HepG2 (cell line): ENCODE measurements at regions not wholly inside any gene's neighbourhood (a gene's known extent, or its start where the extent isn't known, plus 50 kb on each side); places are given as distances from the start of the nearest gene placed in this dataset.
A peak's percentile ranks its signal among the peaks of the same experiment; 100 is the strongest.

Experiments
- DNMT1 ChIP-seq: sonication (generic); formaldehyde crosslinking; IDR thresholded peaks from 2 replicates; pipeline ENCODE4 v1.5.1; 2020; ENCODE audit warnings: mild to moderate bottlenecking, missing genetic modification reagents
- FOXA3 ChIP-seq: IDR thresholded peaks from 2 replicates; pipeline ENCODE4 v1.6.1; 2016; ENCODE audit warnings: missing genetic modification reagents, missing compliant biosample characterization
- HNF4A ChIP-seq: sonication (generic); formaldehyde crosslinking; IDR thresholded peaks from 2 replicates; pipeline ENCODE4 v1.4.0; 2020; ENCODE audit warnings: missing genetic modification reagents
- MIXL1 ChIP-seq: IDR thresholded peaks from 2 replicates; pipeline ENCODE4 v1.6.1; 2016
- MTA1 ChIP-seq: sonication (generic); formaldehyde crosslinking; IDR thresholded peaks from 2 replicates; pipeline ENCODE4 v1.4.0; 2020; ENCODE audit warnings: missing genetic modification reagents, mild to moderate bottlenecking, borderline replicate concordance
- RELA ChIP-seq: sonication (generic); formaldehyde crosslinking; IDR thresholded peaks from 2 replicates; pipeline ENCODE4 v1.4.0; 2020; ENCODE audit warnings: missing genetic modification reagents
- SNRNP70 ChIP-seq: fragments of 200-400 bp; formaldehyde crosslinking; IDR thresholded peaks from 2 replicates; pipeline ENCODE4 v1.6.1; 2017; ENCODE audit warnings: mild to moderate bottlenecking, low read depth, low read length, moderate library complexity
- TF ChIP-seq, protein P1 (sequence below): sonication (generic); formaldehyde crosslinking; IDR thresholded peaks from 2 replicates; pipeline ENCODE4 v1.4.0; 2020; ENCODE audit warnings: missing genetic modification reagents, borderline replicate concordance
- TF ChIP-seq, protein P2 (sequence below): sonication (generic); formaldehyde crosslinking; IDR thresholded peaks from 2 replicates; pipeline ENCODE4 v1.5.0; 2020; ENCODE audit warnings: mild to moderate bottlenecking, missing genetic modification reagents, borderline replicate concordance
- TF ChIP-seq, protein P3 (sequence below): sonication (generic); formaldehyde crosslinking; IDR thresholded peaks from 2 replicates; pipeline ENCODE4 v1.4.0; 2020; ENCODE audit warnings: mild to moderate bottlenecking, missing genetic modification reagents, borderline replicate concordance
- TF ChIP-seq, protein P4 (sequence below): sonication (generic); formaldehyde crosslinking; IDR thresholded peaks from 2 replicates; pipeline ENCODE4 v1.9.0; 2021; ENCODE audit warnings: mild to moderate bottlenecking, missing genetic modification reagents

DNA sequence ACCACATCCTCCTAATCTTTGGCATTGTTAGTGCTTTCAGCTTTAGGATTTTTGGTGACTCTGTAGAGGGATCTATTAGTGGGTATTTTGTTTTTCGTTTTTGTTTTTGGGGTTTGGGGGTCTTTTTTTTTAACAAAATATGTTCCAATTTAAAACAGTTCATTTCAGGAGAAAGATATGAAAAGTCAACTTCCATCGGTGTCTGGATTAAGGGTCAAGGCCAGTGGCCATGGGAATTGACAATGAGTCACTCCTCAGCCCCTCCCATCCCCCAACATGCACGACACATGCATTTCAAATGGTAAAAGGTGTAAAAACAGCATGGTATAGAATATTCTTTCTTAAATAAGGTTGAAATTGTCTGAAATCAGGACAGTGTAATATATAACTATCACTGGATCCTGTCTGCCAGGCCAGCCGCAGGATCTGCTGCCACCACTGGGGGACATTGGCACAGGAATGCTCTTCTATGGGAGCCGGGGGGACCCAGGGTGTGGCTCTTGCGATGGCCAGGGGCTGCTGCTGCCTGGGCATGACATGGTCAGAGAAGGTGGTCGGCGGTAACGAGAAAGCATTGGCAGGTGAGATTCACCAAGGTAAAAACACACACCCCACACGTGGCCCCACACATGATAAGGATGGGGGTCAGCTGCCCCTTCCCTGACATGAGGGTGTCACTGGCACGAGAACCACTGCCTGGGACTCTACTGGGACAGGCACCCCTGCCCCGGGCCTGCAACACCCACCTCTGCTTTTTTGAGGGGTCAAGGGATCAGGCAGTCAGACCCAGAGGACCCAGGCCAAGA, 126.2 kb upstream of the KCTD7 start (continued):
- no peak for TF ChIP-seq SNRNP70
- peak; percentile 65 for TF ChIP-seq FOXA3 (CRISPR knock-in tag)
- no peak for TF ChIP-seq DNMT1
- TF ChIP-seq HNF4A (CRISPR knock-in tag), result peak; percentile 73
- peak; percentile 74; the same call in 1 of the 2 replicates for TF ChIP-seq MIXL1 (CRISPR knock-in tag)
- TF ChIP-seq, protein P1, sequence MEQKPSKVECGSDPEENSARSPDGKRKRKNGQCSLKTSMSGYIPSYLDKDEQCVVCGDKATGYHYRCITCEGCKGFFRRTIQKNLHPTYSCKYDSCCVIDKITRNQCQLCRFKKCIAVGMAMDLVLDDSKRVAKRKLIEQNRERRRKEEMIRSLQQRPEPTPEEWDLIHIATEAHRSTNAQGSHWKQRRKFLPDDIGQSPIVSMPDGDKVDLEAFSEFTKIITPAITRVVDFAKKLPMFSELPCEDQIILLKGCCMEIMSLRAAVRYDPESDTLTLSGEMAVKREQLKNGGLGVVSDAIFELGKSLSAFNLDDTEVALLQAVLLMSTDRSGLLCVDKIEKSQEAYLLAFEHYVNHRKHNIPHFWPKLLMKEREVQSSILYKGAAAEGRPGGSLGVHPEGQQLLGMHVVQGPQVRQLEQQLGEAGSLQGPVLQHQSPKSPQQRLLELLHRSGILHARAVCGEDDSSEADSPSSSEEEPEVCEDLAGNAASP, result peak; percentile 89; the same call in 1 of the 2 replicates
- TF ChIP-seq, protein P2, sequence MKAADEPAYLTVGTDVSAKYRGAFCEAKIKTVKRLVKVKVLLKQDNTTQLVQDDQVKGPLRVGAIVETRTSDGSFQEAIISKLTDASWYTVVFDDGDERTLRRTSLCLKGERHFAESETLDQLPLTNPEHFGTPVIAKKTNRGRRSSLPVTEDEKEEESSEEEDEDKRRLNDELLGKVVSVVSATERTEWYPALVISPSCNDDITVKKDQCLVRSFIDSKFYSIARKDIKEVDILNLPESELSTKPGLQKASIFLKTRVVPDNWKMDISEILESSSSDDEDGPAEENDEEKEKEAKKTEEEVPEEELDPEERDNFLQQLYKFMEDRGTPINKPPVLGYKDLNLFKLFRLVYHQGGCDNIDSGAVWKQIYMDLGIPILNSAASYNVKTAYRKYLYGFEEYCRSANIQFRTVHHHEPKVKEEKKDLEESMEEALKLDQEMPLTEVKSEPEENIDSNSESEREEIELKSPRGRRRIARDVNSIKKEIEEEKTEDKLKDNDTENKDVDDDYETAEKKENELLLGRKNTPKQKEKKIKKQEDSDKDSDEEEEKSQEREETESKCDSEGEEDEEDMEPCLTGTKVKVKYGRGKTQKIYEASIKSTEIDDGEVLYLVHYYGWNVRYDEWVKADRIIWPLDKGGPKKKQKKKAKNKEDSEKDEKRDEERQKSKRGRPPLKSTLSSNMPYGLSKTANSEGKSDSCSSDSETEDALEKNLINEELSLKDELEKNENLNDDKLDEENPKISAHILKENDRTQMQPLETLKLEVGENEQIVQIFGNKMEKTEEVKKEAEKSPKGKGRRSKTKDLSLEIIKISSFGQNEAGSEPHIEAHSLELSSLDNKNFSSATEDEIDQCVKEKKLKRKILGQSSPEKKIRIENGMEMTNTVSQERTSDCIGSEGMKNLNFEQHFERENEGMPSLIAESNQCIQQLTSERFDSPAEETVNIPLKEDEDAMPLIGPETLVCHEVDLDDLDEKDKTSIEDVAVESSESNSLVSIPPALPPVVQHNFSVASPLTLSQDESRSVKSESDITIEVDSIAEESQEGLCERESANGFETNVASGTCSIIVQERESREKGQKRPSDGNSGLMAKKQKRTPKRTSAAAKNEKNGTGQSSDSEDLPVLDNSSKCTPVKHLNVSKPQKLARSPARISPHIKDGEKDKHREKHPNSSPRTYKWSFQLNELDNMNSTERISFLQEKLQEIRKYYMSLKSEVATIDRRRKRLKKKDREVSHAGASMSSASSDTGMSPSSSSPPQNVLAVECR (CRISPR knock-in tag), result peak; percentile 32; the same call in 1 of the 2 replicates
- TF ChIP-seq, protein P3, sequence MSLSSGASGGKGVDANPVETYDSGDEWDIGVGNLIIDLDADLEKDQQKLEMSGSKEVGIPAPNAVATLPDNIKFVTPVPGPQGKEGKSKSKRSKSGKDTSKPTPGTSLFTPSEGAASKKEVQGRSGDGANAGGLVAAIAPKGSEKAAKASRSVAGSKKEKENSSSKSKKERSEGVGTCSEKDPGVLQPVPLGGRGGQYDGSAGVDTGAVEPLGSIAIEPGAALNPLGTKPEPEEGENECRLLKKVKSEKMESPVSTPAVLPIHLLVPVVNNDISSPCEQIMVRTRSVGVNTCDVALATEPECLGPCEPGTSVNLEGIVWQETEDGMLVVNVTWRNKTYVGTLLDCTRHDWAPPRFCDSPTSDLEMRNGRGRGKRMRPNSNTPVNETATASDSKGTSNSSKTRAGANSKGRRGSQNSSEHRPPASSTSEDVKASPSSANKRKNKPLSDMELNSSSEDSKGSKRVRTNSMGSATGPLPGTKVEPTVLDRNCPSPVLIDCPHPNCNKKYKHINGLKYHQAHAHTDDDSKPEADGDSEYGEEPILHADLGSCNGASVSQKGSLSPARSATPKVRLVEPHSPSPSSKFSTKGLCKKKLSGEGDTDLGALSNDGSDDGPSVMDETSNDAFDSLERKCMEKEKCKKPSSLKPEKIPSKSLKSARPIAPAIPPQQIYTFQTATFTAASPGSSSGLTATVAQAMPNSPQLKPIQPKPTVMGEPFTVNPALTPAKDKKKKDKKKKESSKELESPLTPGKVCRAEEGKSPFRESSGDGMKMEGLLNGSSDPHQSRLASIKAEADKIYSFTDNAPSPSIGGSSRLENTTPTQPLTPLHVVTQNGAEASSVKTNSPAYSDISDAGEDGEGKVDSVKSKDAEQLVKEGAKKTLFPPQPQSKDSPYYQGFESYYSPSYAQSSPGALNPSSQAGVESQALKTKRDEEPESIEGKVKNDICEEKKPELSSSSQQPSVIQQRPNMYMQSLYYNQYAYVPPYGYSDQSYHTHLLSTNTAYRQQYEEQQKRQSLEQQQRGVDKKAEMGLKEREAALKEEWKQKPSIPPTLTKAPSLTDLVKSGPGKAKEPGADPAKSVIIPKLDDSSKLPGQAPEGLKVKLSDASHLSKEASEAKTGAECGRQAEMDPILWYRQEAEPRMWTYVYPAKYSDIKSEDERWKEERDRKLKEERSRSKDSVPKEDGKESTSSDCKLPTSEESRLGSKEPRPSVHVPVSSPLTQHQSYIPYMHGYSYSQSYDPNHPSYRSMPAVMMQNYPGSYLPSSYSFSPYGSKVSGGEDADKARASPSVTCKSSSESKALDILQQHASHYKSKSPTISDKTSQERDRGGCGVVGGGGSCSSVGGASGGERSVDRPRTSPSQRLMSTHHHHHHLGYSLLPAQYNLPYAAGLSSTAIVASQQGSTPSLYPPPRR (CRISPR knock-in tag), result peak; percentile 41; the same call in 1 of the 2 replicates
- TF ChIP-seq MTA1, result no peak
- TF ChIP-seq, protein P4, sequence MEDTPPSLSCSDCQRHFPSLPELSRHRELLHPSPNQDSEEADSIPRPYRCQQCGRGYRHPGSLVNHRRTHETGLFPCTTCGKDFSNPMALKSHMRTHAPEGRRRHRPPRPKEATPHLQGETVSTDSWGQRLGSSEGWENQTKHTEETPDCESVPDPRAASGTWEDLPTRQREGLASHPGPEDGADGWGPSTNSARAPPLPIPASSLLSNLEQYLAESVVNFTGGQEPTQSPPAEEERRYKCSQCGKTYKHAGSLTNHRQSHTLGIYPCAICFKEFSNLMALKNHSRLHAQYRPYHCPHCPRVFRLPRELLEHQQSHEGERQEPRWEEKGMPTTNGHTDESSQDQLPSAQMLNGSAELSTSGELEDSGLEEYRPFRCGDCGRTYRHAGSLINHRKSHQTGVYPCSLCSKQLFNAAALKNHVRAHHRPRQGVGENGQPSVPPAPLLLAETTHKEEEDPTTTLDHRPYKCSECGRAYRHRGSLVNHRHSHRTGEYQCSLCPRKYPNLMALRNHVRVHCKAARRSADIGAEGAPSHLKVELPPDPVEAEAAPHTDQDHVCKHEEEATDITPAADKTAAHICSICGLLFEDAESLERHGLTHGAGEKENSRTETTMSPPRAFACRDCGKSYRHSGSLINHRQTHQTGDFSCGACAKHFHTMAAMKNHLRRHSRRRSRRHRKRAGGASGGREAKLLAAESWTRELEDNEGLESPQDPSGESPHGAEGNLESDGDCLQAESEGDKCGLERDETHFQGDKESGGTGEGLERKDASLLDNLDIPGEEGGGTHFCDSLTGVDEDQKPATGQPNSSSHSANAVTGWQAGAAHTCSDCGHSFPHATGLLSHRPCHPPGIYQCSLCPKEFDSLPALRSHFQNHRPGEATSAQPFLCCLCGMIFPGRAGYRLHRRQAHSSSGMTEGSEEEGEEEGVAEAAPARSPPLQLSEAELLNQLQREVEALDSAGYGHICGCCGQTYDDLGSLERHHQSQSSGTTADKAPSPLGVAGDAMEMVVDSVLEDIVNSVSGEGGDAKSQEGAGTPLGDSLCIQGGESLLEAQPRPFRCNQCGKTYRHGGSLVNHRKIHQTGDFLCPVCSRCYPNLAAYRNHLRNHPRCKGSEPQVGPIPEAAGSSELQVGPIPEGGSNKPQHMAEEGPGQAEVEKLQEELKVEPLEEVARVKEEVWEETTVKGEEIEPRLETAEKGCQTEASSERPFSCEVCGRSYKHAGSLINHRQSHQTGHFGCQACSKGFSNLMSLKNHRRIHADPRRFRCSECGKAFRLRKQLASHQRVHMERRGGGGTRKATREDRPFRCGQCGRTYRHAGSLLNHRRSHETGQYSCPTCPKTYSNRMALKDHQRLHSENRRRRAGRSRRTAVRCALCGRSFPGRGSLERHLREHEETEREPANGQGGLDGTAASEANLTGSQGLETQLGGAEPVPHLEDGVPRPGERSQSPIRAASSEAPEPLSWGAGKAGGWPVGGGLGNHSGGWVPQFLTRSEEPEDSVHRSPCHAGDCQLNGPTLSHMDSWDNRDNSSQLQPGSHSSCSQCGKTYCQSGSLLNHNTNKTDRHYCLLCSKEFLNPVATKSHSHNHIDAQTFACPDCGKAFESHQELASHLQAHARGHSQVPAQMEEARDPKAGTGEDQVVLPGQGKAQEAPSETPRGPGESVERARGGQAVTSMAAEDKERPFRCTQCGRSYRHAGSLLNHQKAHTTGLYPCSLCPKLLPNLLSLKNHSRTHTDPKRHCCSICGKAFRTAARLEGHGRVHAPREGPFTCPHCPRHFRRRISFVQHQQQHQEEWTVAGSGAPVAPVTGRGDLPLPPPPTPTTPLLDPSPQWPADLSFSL (CRISPR knock-in tag), result no peak
- no peak for TF ChIP-seq RELA (CRISPR knock-in tag)
